K562 (cell line): ENCODE measurements at regions not wholly inside any gene's neighbourhood (a gene's known extent, or its start where the extent isn't known, plus 50 kb on each side); places are given as distances from the start of the nearest gene placed in this dataset.

Source experiments
- ATAC-seq: fragments of 200-7000 bp; cut with Tn5 transposase; 3 replicates; pipeline ENCODE4 v1.9.1; 2020; ENCODE audit warnings: moderate library complexity
- BruUV-seq: library from RNA; stranded (reverse); fragments of 400-500 nt; replicated peaks from 2 replicates; lab custom pipeline; 2021; lab: Mats Ljungman, UMichigan
- CTCF ChIA-PET: fragments of 300-600 bp; formaldehyde crosslinking; extraction: SDS; loops from one replicate; lab custom pipeline; 2021; ENCODE audit warnings: low intra/inter-chr PET ratio; lab: Yijun Ruan, JAX
- POLR2A ChIA-PET: fragments of 300-600, 350-650 bp; sonication (Branson Sonifier 250); formaldehyde crosslinking; extraction: SDS; loops from one replicate; lab custom pipeline; 2021; ENCODE audit warnings: antibody characterized with exemption, inconsistent platforms; lab: Yijun Ruan, JAX
- DNase-seq, 4 experiments: peaks; one replicate each; pipeline versions ENCODE4 v3.0.0 to v3.0.0-alpha.2; 2011 to 2018; ENCODE audit warnings: low spot score in 3 of 4, mixed read lengths in 3 of 4; ENCODE audit errors: extremely low read depth in 1 of 4
- FAIRE-seq: peaks from 2 replicates; lab custom pipeline; 2011; peaks lifted over from hg19 to GRCh38; lab: Jason Lieb, UNC
- H2AFZ ChIP-seq: 2 replicates; pipeline ENCODE4 v1.6.0; 2011; ENCODE audit warnings: low read depth, low read length, control low read depth, inconsistent platforms
- H3K27ac ChIP-seq: fragments of 200-600 bp; 3 replicates; pipeline ENCODE4 v1.8.0; 2011; ENCODE audit warnings: low read depth, mild to moderate bottlenecking, control low read depth, inconsistent platforms, low read length, moderate library complexity, mixed read lengths; ENCODE audit errors: extremely low read depth
- H3K27me3 ChIP-seq, 2 experiments: fragments of 300-600 bp in 1 of 2; 2 replicates in 1 of 2; 3 replicates in 1 of 2; pipeline versions ENCODE4 v1.6.0 to v1.8.0; 2011; ENCODE audit warnings: inconsistent platforms in 2 of 2, low read length in 2 of 2, mild to moderate bottlenecking in 1 of 2, mixed read lengths in 1 of 2, moderate library complexity in 1 of 2; ENCODE audit not compliant: control insufficient read depth in 2 of 2, insufficient read depth in 2 of 2
- H3K36me3 ChIP-seq: fragments of 300-600 bp; 3 replicates; pipeline ENCODE4 v1.8.0; 2011; ENCODE audit warnings: mild to moderate bottlenecking, low read length, inconsistent platforms; ENCODE audit not compliant: control insufficient read depth, insufficient read depth
- H3K4me1 ChIP-seq, 2 experiments: fragments of 200-600 bp in 1 of 2; replicated peaks in 1 of 2; 2 replicates in 1 of 2; 3 replicates in 1 of 2; pipeline versions ENCODE4 v1.5.1 to v1.8.0; 2011; ENCODE audit warnings: inconsistent platforms in 2 of 2, low read length in 2 of 2, mild to moderate bottlenecking in 1 of 2, mixed read lengths in 1 of 2, moderate library complexity in 1 of 2; ENCODE audit not compliant: control insufficient read depth in 2 of 2, insufficient read depth in 2 of 2
- H3K4me2 ChIP-seq: 2 replicates; pipeline ENCODE4 v1.6.1; 2011; ENCODE audit warnings: low read length, control low read depth, inconsistent platforms, mixed read lengths; ENCODE audit not compliant: insufficient read depth
- H3K4me3 ChIP-seq: fragments of 200-600 bp; sonication (generic), shearing (Covaris generic); 2 replicates; pipeline ENCODE4 v1.5.1; 2016; ENCODE audit warnings: control low read depth, inconsistent platforms
- H3K79me2 ChIP-seq: fragments of 200-600 bp; 3 replicates; pipeline ENCODE4 v1.8.0; 2011; ENCODE audit warnings: low read length, inconsistent platforms; ENCODE audit not compliant: control insufficient read depth, insufficient read depth
- H3K9ac ChIP-seq, 2 experiments: 2 replicates each; pipeline versions ENCODE4 v1.6.0 to v1.6.1; 2011; ENCODE audit warnings: low read depth in 2 of 2, low read length in 2 of 2, control low read depth in 1 of 2, inconsistent platforms in 1 of 2, mild to moderate bottlenecking in 1 of 2, mixed read lengths in 1 of 2; ENCODE audit not compliant: insufficient read depth in 1 of 2
- H3K9me1 ChIP-seq: one replicate; pipeline ENCODE4 v1.6.0; 2011; ENCODE audit warnings: inconsistent platforms, mild to moderate bottlenecking, low read length, moderate library complexity; ENCODE audit not compliant: control insufficient read depth, insufficient read depth
- H3K9me3 ChIP-seq: replicated peaks from 2 replicates; pipeline ENCODE4 v1.5.1; 2011; ENCODE audit warnings: low read depth, low read length, inconsistent platforms; ENCODE audit not compliant: control insufficient read depth, insufficient read depth
- H4K20me1 ChIP-seq: replicated peaks from 2 replicates; pipeline ENCODE4 v1.6.1; 2011; ENCODE audit warnings: low read length, inconsistent platforms, mixed read lengths; ENCODE audit not compliant: control insufficient read depth, insufficient read depth
- ATF7 ChIP-seq: fragments of 450-650 bp; IDR thresholded peaks from 2 replicates; pipeline ENCODE4 v1.7.1; 2014; ENCODE audit warnings: mild to moderate bottlenecking, moderate library complexity
- CEBPB ChIP-seq: fragments of 450-650 bp; IDR thresholded peaks from 2 replicates; pipeline ENCODE4 v1.6.1; 2016; ENCODE audit warnings: missing genetic modification characterization, missing compliant biosample characterization
- CEBPG ChIP-seq, 3 experiments: fragments of 200-800 bp in 1 of 3; sonication (Bioruptor generic) in 1 of 3; sonication (generic) in 1 of 3; formaldehyde crosslinking in 1 of 3; IDR thresholded peaks in 2 of 3; conservative IDR thresholded peaks in 1 of 3; 2 replicates each; pipeline versions ENCODE4 v1.6.1 to v1.8.0; 2016 to 2022; ENCODE audit warnings: missing compliant biosample characterization in 2 of 3, missing genetic modification characterization in 2 of 3, mild to moderate bottlenecking in 1 of 3, missing genetic modification reagents in 1 of 3
- SP2 ChIP-seq: IDR thresholded peaks from 2 replicates; pipeline ENCODE4 v1.6.1; 2011; ENCODE audit warnings: mild to moderate bottlenecking, low read depth, low read length, moderate library complexity; ENCODE audit not compliant: poor library complexity, severe bottlenecking; ENCODE audit errors: extremely low read depth
- TARDBP ChIP-seq: fragments of 450-650 bp; IDR thresholded peaks from 2 replicates; pipeline ENCODE4 v1.6.1; 2016
- ZNF311 ChIP-seq: fragments of 250-450 bp; sonication (Bioruptor Pico); IDR thresholded peaks from 2 replicates; pipeline ENCODE4 v1.4.0; 2020; ENCODE audit warnings: mild to moderate bottlenecking, moderate library complexity
- ZNF507 ChIP-seq: conservative IDR thresholded peaks from 2 replicates; pipeline ENCODE4 v1.6.1; 2017; ENCODE audit warnings: missing genetic modification characterization, missing compliant biosample characterization
- WGBS: fragments of 100-300 bp; shearing (Covaris generic); methylation state at CpG from one replicate; pipeline ENCODE4 v1.1.6; 2016; ENCODE audit warnings: low coverage, mixed read lengths; ENCODE audit not compliant: insufficient coverage; ENCODE audit errors: missing lambda C conversion rate; 5-methylcytosine and 5-hydroxymethylcytosine counted together
- in situ Hi-C: fragments of 300-500 bp; cut with MboI; formaldehyde crosslinking; loops from 4 replicates; pipeline ENCODE4 v1.15.0; 2018; ENCODE audit warnings: inconsistent platforms, mixed read lengths
- intact Hi-C: fragments of 100-400 bp; cut with micrococcal nuclease; formaldehyde crosslinking; loops from 2 replicates; pipeline ENCODE4 v1.14.2; 2022
- TF ChIP-seq, protein P1 (sequence below): fragments of 450-650 bp; IDR thresholded peaks from 2 replicates; pipeline ENCODE4 v1.6.1; 2018; ENCODE audit not compliant: partially characterized antibody
- TF ChIP-seq, protein P2 (sequence below): fragments of 200-800 bp; sonication (Bioruptor generic); IDR thresholded peaks from 2 replicates; pipeline ENCODE4 v1.6.1; 2017; ENCODE audit warnings: missing genetic modification characterization, missing compliant biosample characterization

DNA sequence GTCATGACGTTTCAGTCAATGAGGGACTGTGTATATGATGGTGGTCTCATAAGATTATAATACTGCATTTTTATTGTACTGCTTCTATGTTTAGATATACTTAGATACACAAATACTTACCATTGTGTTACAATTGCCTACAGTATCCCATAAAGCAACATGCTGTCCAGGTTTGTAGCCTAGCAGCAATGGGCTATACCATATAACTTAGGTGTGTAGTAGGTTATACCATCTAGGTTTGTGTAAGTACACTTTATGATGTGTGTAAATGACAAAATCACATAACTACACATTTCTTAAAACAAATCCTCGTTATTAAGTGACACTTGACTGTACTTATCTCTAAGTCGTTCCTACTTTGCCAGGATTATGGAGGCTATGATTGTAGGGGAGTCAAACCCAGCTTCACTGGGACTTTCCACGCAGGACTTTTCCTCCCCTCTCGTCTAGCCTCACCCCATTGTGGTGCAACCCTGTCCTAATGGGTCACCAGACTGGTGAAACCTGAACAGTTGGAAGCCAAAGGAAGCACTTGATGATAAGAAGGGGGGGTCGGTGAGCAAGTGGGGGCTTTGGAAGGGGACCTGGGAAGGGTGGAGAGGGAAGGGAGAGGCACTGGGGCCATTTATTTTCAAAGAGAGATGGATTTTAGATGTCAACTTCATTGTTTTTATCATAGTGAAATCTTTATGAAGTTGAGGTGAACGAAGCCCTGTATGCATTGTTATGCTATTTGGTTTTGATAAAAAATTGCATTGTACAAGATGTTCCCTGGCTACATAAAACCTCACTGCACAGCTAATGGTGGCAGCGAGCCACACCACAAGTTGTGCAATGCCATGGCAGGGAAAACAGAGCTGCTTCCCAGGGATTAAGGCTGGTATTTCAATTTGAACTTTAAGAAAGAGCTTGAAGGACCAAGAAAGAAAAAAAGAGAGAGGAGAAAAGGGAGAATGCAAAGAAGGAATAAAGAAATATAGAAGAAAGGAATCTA lies 129.1 kb downstream of the EHF start:
- H3K9ac ChIP-seq: no peak overlapping the region
- WGBS: 10% methylated on average over 8 of the region's 8 CpGs
- H3K4me2 ChIP-seq: no peak overlapping the region
- no peaks in the 10 kb centered on the region for H3K79me2 ChIP-seq
- no peak overlapping the region for H3K4me3 ChIP-seq
- POLR2A ChIA-PET: no interaction called here
- H3K9me1 ChIP-seq: no peaks in the 10 kb centered on the region
- TF ChIP-seq CEBPG (CRISPR knock-in tag; IDR thresholded peaks at IDR 0.05) (no peak), CEBPG (tag; conservative IDR thresholded peaks at IDR 0.05 in 1 of 2, IDR thresholded peaks at IDR 0.05 in 1 of 2) (peak; percentile 14 to 84; a peak in 2 of 4 replicates), CEBPB (tag) (0 out of 2 replicates have a peak, but pooled peaks have one; percentile 35), TARDBP (no peak), ZNF311 (CRISPR knock-in tag) (no peak), SP2 (no peak), ATF7 (peak; percentile 64; the same call in 1 of the 2 replicates), ZNF507 (no peak)
- TF ChIP-seq, protein P1, sequence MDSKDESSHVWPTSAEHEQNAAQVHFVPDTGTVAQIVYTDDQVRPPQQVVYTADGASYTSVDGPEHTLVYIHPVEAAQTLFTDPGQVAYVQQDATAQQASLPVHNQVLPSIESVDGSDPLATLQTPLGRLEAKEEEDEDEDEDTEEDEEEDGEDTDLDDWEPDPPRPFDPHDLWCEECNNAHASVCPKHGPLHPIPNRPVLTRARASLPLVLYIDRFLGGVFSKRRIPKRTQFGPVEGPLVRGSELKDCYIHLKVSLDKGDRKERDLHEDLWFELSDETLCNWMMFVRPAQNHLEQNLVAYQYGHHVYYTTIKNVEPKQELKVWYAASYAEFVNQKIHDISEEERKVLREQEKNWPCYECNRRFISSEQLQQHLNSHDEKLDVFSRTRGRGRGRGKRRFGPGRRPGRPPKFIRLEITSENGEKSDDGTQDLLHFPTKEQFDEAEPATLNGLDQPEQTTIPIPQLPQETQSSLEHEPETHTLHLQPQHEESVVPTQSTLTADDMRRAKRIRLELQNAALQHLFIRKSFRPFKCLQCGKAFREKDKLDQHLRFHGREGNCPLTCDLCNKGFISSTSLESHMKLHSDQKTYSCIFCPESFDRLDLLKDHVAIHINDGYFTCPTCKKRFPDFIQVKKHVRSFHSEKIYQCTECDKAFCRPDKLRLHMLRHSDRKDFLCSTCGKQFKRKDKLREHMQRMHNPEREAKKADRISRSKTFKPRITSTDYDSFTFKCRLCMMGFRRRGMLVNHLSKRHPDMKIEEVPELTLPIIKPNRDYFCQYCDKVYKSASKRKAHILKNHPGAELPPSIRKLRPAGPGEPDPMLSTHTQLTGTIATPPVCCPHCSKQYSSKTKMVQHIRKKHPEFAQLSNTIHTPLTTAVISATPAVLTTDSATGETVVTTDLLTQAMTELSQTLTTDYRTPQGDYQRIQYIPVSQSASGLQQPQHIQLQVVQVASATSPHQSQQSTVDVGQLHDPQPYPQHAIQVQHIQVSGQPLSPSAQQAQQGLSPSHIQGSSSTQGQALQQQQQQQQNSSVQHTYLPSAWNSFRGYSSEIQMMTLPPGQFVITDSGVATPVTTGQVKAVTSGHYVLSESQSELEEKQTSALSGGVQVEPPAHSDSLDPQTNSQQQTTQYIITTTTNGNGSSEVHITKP: peak; percentile 90
- TF ChIP-seq, protein P2, sequence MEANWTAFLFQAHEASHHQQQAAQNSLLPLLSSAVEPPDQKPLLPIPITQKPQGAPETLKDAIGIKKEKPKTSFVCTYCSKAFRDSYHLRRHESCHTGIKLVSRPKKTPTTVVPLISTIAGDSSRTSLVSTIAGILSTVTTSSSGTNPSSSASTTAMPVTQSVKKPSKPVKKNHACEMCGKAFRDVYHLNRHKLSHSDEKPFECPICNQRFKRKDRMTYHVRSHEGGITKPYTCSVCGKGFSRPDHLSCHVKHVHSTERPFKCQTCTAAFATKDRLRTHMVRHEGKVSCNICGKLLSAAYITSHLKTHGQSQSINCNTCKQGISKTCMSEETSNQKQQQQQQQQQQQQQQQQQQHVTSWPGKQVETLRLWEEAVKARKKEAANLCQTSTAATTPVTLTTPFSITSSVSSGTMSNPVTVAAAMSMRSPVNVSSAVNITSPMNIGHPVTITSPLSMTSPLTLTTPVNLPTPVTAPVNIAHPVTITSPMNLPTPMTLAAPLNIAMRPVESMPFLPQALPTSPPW (CRISPR knock-in tag): peak; percentile 49
- no peak overlapping the region for H3K27ac ChIP-seq
- H3K27me3 ChIP-seq: no peaks in the 10 kb centered on the region
- no peaks in the 10 kb centered on the region for H3K9me3 ChIP-seq
- ATAC-seq: no peak; the same call in 2 of the 3 replicates
- in situ Hi-C loops (no loop called here), intact Hi-C loops (no loop called here)
- H2AFZ ChIP-seq: peak overlapping the region; percentile 19; the same call in 1 of the 2 replicates
- CTCF ChIA-PET: no interaction called here
- H3K4me1 ChIP-seq: no peaks in the 10 kb centered on the region; a peak in 2 of 5 replicates
- H3K36me3 ChIP-seq: no peaks in the 10 kb centered on the region
- FAIRE-seq: no peak
- no TSS peak for BruUV-seq
- no peaks in the 10 kb centered on the region for H4K20me1 ChIP-seq
- no peak for DNase-seq
